AG04450 (cell line): ENCODE measurements at regions not wholly inside any gene's neighbourhood (a gene's known extent, or its start where the extent isn't known, plus 50 kb on each side); places are given as distances from the start of the nearest gene placed in this dataset.

Experiments
- CTCF ChIA-PET: fragments of 300-600, 350-600 bp; formaldehyde crosslinking; extraction: SDS; loops from one replicate; lab custom pipeline; 2022; ENCODE audit warnings: antibody characterized with exemption, inconsistent platforms; lab: Charles Lee
- POLR2A ChIA-PET: fragments of 350-600 bp; formaldehyde crosslinking; extraction: SDS; loops from one replicate; lab custom pipeline; 2021; ENCODE audit warnings: antibody characterized with exemption, inconsistent platforms; lab: Yijun Ruan, JAX
- DNase-seq: peaks from one replicate; pipeline ENCODE4 v3.0.0-alpha.2; 2011; ENCODE audit warnings: low read depth, low spot score
- H3K27ac ChIP-seq: one replicate; pipeline ENCODE4 v1.5.1; 2012; ENCODE audit warnings: low read depth, low read length, control low read depth
- H3K27me3 ChIP-seq: one replicate; pipeline ENCODE4 v1.6.0; 2012; ENCODE audit warnings: low read length; ENCODE audit not compliant: control insufficient read depth, insufficient read depth
- H3K4me3 ChIP-seq: 2 replicates; pipeline ENCODE4 v1.5.1; 2011; ENCODE audit warnings: mild to moderate bottlenecking, low read depth, low read length, control low read depth
- H3K9me3 ChIP-seq: 2 replicates; pipeline ENCODE4 v1.5.1; 2012; ENCODE audit warnings: low read length; ENCODE audit not compliant: control insufficient read depth, insufficient read depth
- TF ChIP-seq, protein P1 (sequence below): IDR thresholded peaks from 2 replicates; pipeline ENCODE4 v1.5.1; 2011; ENCODE audit warnings: low read depth, low read length, control low read depth, inconsistent platforms

DNA sequence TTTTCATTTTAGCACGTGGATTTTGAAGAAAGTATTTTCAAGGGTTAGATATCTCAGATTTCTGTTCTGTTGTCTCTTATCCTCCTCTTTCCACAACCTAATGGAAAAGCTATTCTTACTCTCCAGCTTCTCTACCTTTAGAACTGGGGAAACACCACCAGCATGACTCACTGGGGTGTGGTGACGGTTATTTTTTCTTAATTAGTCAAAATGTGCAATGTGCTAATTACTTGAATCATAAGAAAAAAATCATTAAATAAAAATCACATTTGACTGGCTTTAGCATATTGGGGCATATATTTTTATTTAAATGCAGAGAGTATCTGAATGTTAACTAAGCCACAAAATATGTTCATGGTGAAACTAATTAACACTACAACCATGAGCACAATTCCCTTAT, 570.7 kb upstream of the AGTR1 start:
- ChIA-PET CTCF (no interaction called here), POLR2A (no interaction called here)
- no peak overlapping the region for H3K27ac ChIP-seq
- no peak overlapping the region for H3K4me3 ChIP-seq
- H3K27me3 ChIP-seq: no peaks in the 10 kb centered on the region
- no peak for DNase-seq
- H3K9me3 ChIP-seq: no peaks in the 10 kb centered on the region
- TF ChIP-seq, protein P1, sequence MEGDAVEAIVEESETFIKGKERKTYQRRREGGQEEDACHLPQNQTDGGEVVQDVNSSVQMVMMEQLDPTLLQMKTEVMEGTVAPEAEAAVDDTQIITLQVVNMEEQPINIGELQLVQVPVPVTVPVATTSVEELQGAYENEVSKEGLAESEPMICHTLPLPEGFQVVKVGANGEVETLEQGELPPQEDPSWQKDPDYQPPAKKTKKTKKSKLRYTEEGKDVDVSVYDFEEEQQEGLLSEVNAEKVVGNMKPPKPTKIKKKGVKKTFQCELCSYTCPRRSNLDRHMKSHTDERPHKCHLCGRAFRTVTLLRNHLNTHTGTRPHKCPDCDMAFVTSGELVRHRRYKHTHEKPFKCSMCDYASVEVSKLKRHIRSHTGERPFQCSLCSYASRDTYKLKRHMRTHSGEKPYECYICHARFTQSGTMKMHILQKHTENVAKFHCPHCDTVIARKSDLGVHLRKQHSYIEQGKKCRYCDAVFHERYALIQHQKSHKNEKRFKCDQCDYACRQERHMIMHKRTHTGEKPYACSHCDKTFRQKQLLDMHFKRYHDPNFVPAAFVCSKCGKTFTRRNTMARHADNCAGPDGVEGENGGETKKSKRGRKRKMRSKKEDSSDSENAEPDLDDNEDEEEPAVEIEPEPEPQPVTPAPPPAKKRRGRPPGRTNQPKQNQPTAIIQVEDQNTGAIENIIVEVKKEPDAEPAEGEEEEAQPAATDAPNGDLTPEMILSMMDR: no peak

DNA sequence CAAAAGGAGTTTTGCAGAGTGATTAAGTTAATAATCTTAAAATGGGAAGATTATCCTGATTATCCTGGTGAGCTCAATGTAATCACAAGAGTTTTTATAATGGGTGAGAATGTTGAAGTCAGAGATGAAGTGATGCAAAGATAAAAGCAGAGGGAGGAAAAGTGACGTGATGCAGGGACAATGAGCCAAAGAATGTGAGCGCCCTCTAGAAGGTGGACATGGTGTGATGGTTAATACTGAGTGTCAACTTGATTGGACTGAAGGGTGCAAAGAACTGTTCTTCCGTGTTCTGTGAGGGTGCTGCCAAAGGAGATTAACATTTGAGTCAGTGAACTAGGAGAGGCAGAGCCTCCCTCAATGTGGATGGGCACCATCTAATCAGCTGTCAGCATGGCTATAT, 569.6 kb upstream of the AGTR1 start:
- ChIA-PET POLR2A (no interaction called here), CTCF (no interaction called here)
- TF ChIP-seq, protein P1: no peak
- Histone ChIP-seq H3K4me3 (no peak overlapping the region), H3K27ac (no peak overlapping the region), H3K27me3 (no peaks in the 10 kb centered on the region), H3K9me3 (no peaks in the 10 kb centered on the region)
- DNase-seq: no peak

- H3K27me3 ChIP-seq: no peaks in the 10 kb centered on the region
- DNase-seq: no peak
- no peaks in the 10 kb centered on the region for H3K9me3 ChIP-seq
- no peak overlapping the region for H3K27ac ChIP-seq
- TF ChIP-seq, protein P1: no peak
- H3K4me3 ChIP-seq: no peak overlapping the region
- POLR2A ChIA-PET: no interaction called here
- CTCF ChIA-PET: no interaction called here
These were observed 565.6 kb upstream of the AGTR1 start for GRCh38 chr3:148131990-148132638.

DNA sequence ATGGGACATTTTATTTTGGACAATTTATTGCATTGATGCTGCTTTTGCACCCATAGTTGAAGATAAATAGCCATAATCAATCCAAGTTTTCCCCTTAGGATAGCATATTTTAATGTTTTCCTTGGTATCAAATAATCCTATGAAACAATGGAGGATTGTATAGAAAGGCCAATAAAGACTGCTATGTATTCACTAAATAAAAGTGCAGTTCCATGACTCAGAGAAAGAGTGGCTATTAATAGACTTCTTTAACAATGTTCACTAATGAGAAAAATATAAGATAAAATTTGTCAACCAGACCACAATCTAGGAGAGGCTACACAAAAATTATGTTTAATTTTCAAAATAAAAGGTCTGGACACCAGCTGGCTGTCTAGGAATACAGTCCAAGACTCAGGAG, 560.9 kb upstream of the AGTR1 start:
- Histone ChIP-seq H3K9me3 (no peaks in the 10 kb centered on the region), H3K27me3 (no peaks in the 10 kb centered on the region), H3K4me3 (no peak overlapping the region), H3K27ac (no peak overlapping the region)
- TF ChIP-seq, protein P1: no peak
- no peak for DNase-seq
- ChIA-PET CTCF (no interaction called here), POLR2A (no interaction called here)

GRCh38 chr3:148146241-148146640, 551.5 kb upstream of the AGTR1 start:
- DNase-seq: no peak
- TF ChIP-seq, protein P1: no peak
- Histone ChIP-seq H3K27ac (no peak overlapping the region), H3K4me3 (no peak overlapping the region), H3K9me3 (no peaks in the 10 kb centered on the region), H3K27me3 (no peaks in the 10 kb centered on the region)
- ChIA-PET CTCF (no interaction called here), POLR2A (no interaction called here)
